ENCODE measurements at regions not wholly inside any gene's neighbourhood (a gene's known extent, or its start where the extent isn't known, plus 50 kb on each side); places are given as distances from the start of the nearest gene placed in this dataset.

DNA sequence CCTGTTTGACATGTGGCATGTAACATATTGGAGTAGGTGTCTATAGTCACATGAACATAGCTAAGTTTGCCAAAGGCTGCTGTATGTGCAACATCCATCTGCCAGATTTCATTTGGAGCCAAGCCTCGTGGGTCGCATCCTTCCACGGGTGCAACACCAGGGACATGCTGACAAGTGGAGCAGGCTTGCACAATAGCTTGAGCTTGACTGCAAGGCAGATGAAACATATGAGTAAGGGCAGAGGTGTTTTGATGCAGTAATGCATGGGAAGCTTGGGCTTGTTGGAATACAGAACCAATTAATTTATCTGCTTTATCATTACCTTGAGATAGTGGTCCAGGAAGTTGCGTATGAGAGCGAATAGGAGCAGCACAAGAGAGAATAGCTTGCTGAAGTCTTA, 74.1 kb upstream of the BTN3A2 start:
- no peak for DNase-seq (ENCODE audit: low spot score)

DNA sequence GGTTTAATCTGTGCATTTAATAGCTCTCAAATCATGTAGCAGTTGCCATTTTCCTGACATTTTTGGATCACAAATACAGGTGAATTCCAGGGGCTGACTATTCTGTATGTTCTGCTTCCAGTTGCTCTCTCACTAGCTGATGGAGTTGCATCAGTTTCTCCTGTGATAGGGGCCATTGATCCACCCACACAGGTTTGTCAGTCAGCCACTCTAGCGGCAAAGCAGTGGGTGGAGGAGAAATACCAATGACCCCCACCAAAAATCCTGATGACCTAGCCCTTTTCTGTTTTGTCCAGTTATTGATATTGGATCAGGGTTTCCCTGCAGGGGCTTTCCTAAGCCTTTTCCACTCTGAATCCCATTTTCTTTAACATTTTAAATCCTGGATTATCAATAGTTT, 72.3 kb upstream of the BTN3A2 start:
- DNase-seq (ENCODE audit: low spot score), result no peak

DNA sequence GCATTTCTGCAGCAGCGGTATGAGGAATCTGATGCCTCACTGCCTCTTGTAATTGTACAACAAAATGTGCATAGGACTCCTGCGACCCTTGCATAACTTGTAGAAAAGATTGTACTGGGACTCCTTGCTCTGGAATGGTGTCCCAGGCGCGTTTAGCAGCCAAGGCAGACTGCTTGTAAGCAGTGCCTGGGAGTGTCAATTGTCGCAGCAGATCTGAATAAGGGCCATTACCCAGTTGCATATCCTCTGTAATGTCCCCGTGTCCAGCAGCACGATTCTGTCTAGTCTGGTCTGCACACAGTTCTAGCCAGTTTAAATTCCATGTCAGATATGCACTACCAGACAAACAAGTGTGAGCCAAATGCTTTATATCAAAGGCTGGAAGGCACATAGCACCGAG, 70.7 kb upstream of the BTN3A2 start:
- no peak for DNase-seq (ENCODE audit: low spot score)

DNA sequence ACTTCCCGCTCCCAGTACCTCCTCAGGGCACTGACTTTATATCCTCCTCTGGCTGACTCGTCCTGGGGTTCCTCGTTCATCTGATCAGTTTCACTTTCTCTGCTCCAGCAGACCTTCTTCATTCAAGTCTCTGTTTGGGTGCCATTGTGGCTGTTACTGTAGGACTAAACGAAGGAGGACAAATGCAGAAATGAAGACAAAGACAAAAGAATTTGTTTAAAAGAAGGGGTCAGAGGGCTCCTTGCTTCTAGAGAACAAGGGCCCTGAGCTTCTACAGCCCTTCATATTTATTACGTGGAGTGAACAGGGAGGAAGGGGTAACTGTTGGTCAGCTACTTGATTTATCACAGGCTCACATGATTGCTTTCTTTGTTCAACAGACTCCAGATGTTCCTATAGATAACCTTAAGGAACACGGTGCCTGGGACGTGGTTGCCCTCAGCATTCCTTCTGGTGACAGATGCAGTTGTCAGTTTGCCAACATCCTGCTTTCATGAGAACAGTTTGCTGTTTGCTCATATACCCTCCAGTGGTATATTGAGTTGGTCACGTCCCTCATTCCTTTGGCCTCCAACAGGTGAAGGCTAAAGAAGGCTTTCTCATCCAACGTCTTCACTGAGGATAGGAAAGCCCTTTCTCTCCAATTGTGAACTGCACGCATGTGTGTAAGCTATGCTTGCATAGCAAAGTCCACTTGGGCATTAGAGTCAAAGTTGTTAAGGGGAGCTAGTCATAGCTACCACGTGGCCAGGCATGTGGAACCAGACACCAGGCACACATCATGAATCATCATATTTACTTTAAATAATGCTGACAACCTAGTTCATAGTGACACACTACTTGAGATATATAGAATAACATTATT, 69.1 kb upstream of the BTN3A2 start:
- DNase-seq (ENCODE audit: low spot score), result no peak

DNA sequence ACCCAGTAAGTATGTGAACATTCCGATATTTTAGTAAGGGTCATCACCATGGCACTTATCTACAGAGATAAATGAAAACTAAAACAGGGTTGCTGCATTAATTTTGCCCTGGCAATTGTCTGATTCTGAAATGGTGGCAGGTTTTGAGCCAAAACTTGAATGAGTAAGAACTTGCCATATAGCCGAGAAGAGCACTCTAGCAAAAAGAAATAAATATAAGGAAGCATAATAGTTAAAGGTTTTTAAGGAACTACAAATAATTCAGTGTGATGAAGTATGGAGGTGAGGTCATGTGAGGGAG, 68.5 kb upstream of the BTN3A2 start:
- DNase-seq (ENCODE audit: low spot score), result no peak

DNA sequence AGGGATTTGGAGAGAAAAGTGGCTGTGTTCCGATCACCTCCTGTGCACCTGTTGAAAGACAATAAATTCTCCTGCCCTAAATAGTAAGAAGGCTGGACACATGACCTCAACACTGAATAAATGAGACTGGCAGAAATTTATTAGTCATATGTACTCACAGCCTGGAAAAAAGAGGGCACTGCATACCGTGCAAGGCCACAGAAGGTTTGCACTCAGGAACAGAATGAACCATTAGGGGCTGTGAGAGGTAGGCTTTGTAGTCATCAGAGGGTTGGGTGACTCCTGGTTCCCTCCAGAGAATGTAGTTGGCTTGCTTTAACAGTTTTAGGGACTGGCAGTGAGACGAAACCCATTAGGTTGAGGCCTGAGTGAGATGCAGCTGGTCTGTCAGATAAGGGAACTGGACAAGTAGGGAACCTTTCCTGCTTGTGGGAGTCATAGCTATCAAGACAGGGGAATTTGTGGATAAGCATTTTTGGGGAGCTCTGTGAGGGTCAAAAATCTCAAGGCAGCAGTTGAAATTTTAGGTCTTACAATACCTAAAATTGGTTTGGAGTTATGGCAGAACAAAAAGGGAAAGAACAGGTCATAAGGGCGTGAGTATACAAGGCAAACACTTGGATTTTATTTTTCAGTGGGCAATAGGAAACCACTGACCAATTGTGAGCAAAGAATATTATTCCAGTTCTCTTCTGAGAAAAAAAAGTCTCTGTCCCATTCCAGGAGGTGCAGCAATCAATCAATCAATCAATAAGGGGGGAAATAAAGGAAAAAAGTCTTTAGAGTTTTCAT, 67.9 kb upstream of the BTN3A2 start:
- DNase-seq (ENCODE audit: low spot score), result no peak

DNA sequence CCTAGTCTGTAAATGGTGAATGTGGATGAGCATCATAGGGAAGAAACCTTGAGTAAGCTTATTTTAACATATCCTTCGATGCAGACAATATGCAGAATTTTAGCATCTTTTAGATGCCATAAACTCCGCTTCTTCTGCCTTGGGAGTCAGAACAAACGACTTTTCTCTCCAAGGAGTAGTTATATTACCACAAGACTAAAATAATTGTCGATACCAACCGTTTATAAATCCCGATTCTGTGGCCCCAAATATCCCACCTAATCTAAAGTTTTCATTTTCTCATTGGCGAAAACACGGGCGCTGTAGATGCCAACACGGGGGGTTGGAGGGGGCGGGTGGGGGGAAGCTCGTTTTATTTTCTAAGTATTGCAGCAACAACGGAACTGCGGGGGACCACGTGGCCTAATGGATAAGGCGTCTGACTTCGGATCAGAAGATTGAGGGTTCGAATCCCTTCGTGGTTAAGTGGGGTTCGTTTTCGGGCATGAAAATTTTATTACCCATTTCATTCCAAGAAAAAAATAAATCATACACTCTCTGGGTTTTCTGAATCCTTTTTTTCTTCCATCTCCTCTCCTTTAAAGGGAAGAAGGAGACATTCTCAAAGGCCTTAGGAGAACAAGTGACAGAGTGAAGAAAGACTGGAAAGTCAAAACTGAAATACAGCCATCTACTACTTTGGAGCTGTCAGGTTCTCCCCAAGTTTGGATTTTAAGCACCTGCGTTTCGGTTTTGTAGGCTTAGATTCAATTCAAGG, 65.5 kb upstream of the BTN3A2 start:
- peak; percentile 53 for DNase-seq (ENCODE audit: low spot score)

DNA sequence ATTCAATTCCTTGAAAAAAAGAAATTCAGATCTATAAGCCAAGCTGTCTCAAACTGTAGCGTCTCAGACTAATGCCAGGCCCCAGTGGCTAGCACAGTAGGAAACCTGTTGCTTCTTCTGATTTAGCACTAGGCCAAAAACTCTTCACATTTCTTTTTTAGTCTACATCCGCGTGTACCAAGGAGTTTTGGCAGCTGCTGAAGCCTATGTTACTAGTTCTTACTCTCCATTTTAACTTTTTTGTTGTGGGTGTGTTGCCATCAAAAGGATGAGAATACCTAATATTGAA, 65.0 kb upstream of the BTN3A2 start:
- DNase-seq (ENCODE audit: low spot score), result no peak

DNA sequence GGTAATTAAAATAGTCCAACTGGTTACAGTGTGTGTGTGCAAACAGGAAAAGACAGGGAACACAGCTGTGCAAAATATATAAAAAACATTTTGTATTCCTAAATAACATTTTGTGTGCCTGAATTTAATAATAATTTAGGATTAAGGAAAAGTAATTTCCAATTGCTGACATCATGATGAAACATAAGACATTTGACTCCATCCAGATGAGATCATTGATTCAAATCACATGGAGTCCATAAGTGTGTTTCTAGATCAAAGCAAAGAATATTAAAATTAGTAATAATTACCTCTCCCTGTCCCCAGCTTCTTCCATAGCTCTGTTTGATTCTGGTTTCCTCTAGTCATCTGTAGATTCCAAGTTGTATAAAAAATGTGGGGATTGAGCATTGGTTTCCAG, 64.6 kb upstream of the BTN3A2 start:
- DNase-seq (ENCODE audit: low spot score), result no peak

DNA sequence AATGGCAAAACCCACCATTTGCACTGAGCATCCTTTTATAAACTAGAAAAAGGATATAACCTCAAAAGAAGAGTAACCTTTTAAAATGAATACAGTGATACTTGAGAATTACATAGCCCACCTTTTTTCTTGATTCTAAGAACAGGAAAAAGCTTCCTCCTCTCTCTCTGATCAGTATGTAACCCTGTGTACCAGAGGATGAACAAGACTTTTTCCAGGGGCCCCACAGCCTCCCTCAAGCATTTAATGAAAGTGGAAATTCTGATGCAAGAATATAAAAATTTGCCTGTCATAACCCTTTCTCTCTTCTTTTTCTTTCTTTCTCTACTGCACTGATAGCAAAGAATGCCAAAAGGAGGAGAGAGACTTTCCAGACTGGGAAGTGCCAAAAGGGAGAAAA, 64.2 kb upstream of the BTN3A2 start:
- no peak for DNase-seq (ENCODE audit: low spot score)

DNA sequence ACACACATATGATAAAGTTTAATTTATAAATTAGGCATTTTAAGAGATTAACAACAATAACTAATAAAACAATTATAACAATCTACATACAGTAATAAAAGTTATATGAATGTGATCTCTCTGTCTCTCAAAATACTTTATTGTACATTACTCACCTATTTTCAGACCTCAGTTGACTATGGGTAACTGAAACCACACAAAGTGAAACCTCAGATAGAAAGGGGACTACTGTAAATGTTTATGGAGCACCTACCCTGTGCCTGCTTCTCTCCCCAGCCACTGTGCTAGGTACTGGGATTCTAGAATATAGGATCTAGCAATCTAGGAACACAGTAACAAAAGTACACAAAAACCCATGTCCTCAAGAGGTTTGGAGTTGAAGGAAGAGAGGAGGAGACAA, 63.4 kb upstream of the BTN3A2 start:
- DNase-seq (ENCODE audit: low spot score), result no peak

DNA sequence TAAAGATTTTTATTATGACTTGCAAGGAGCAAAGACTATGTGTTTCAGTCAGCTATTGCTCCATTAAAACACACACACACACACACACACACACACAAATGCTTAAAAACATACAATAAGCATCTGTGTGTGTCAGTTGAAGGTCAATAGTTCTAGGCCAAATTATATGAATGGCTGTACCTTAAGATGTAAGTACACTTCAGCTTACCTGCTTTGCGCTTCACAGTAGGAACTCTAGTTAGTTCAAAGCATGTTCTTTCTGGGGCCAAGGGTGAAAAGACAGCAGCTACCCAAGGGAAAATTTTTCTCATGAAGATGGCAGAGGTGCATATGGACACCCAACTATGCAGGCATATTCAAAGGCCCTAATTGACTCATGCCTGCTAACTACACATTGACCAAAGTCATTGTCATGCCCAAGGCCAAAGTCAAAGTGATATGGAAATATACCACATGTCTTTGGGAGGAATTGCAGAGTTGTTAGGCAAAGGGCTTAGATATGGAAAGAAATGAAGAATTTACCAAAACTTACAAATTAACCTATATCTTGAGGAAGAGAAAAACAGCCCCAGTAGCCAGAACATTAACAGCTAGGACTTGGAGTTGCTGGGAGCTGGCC, 61.9 kb upstream of the BTN3A2 start:
- no peak for DNase-seq (ENCODE audit: low spot score)

DNA sequence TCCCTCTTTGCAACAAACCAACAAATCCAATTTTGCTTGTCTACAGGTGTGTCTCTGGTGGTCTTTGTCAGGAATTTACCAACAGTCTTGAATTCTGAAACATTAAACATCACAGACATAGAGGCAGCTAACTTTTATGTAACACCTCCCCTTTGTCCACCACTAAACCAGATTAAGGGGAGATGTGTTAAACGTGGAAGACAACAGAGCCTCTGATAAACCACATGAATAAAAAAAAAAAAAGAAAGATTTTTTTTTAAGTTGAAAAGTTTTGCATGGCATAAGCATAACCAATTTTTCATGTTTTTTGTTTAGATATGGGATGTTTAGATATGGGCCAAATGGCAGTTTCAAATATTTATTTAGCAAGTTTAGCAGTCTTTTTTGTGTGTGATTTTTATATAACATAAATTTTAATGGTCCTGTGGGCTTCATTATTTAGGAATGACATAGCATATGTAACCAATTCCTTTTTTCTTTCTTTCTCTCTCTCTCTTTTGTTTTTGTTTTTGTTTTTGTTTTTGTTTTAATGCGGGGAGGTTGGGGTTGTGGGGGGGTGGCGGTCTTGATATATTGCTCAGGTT, 60.7 kb upstream of the BTN3A2 start:
- no peak for DNase-seq (ENCODE audit: low spot score)

DNA sequence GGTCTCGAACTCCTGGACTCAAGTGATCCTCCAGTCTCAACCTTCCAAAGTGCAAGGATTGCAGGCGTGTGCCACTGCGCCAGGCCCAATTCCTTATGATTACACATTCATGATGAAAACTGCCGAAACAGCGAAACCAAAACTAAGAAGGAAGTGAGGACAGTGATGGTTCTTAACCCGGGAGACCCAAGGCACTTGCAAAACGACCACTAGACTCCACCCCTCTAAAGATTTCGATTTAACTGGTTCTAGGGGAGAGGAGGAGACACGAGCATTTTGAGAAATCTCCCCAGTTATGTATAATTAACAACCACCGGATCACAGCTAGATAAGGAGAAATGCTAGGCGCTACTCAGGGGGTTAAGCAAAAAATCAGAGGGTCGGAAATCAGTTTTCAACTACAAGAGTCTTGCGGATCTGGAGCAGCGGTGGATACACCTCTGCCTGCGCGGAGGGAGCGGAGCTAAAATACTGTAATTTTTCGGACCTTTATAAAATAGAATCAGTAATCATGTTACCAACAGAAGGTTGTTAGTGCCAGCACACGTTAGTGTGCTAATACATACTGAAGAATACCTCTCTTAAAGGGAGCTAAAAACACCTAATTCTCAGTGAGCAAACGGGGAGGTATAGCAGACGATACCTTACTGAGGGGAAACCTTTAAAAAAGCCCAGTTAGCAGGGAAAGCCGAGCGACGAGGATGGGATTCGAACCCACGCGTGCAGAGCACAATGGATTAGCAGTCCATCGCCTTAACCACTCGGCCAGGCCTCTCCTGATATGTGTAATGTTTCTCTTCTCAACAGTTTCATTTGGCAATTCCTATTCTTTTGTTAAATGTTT, 60.0 kb upstream of the BTN3A2 start:
- DNase-seq (ENCODE audit: low spot score), result peak; percentile 89

DNA sequence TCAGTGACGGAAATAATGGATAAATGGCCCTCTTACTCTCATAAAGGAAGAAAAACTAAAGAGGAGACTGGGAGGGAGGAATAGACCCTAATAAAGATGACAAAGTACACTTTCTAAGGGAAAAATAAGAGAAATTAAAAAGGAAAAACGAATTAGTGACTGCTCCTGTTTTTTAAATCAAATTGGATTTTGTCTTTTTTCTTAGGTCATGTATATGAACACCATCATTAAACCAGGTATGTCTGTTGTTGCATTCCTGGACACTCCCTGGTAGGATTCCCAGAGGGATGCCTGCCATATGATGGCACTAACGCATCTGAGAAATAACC, 59.4 kb upstream of the BTN3A2 start:
- no peak for DNase-seq (ENCODE audit: low spot score)

DNA sequence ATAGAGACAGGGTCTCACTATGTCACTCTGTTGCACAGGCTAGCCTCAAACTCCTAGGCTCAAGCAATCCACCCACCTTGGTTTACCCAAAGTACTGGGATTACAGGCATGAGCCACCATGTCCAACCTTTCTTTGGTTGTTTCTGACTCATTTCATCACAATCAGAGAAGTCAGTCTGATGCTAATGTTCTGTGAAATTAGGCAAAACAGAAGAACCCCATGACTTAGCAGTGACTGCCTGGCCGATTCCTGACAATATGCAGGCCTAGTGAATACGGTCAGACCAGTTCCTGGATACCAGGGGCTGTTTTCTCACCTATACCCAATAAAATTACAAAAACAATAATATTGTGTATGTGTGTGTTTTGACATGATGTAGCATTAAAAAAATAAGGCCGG, 58.8 kb upstream of the BTN3A2 start:
- DNase-seq (ENCODE audit: low spot score), result peak; percentile 46

DNA sequence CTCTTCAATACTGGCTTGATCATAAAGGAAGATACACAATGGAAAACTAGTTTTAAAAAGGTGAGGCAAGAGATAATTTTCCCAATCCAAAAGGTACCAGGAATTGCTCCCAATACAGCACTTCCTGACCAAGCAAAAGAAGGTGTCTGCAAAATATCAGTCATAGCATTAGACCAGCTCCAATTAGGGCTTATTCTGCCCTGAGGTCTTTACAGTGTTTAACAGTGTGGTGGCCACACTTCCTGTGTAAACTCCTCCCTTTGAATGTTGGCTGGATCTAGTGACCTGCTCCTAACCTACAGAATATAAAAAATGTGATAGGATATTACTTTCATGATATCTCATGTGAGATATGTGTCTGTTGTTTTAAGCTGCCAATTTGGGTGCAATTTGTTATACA, 57.1 kb upstream of the BTN3A2 start:
- no peak for DNase-seq (ENCODE audit: low spot score)

DNA sequence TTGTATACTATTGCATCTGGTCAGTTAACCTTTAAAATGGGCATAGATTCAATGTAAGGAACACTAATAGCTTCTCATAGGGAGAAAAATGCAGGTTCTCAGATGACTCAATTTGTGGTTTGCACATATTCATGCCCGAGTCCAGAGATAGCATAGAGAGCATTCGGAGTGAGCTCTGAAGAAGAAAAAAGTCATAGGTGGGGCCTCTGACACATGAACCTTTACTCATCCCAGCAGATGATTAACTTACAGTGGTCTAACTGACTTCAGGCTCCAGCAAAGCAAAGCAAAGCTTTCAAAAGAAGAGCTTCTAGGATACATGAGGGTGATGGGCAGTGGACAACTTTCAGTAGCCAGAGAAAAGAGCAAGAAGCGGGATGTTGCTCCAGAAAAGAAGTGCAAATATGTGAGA, 55.3 kb upstream of the BTN3A2 start:
- DNase-seq (ENCODE audit: low spot score), result peak; percentile 84

DNA sequence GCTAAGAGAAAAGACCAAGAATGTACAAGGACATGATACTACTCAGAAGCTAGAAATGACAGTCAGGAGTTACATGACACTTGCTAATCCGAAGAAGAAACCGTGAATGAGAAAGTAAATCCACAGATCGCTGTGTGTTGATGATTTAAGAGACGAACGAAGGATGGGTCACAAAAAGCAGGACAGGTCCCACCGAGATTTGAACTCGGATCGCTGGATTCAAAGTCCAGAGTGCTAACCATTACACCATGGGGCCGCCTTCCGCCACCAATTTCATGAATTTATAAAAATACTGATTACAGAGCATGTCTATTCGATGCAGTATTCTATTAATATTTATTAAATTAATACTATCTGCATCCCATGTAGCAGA, 54.0 kb upstream of the BTN3A2 start:
- peak; percentile 86 for DNase-seq (ENCODE audit: low spot score)

DNA sequence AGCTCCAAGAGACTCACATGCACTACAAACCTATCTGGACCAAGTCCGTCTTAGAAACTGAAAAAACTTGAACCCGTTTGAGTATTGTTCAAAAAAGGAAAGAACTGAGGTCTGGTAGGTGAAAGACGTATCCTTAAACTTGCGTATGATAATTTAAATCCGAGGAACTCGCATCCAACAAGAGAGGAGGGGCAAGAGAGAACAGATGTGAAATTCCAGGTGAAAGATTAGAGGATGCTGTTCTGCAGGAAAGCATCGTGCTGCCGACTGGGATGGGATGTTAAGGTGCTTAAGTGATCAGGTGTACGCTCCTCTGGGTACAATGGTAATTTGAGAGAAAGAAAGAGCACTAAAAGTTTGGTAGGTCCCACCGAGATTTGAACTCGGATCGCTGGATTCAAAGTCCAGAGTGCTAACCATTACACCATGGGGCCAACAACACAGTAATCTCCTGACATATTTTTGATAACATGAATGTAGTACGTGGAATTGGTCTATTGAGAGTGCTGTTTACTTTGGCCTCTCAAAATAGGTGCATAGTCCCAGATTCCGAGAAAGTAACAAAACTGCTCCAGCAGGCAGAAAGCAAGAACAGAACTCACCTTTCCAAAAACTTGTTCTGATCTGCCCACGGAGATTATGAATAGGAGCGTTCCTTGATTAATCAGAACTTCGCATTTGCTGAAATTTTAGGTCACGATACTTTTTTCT, 53.5 kb upstream of the BTN3A2 start:
- peak; percentile 88 for DNase-seq (ENCODE audit: low spot score)

DNA sequence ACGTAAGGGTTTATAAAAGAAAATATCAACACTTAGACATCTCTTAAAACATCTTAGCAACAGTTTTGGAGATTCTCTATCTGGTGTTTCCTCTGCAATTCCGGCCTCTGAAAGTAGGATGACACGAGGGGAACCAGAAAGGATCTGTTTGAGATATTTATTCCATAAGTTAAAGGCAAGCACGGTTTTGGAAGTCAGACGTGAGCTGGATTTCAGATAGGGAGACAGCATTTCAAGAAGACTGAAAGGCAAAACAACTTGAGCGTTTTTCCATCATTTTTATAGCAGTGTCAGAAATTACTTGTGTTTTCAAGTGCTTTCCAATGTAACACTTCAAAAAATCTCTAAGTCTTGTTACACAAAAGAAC, 52.9 kb upstream of the BTN3A2 start:
- DNase-seq (ENCODE audit: low spot score), result no peak

All from activated CD4-positive, alpha-beta T cell treated with anti-CD3 and anti-CD28 coated beads, Interleukin-2, Interleukin-4, amounts not matched to agents 100 ng/mL and 50 ng/mL, durations not matched to agents 16 hours and 8 hours (primary cell).